Kidney (tissue), 13 donors: ENCODE measurements at regions not wholly inside any gene's neighbourhood (a gene's known extent, or its start where the extent isn't known, plus 50 kb on each side); places are given as distances from the start of the nearest gene placed in this dataset.
"Not testable (repeated sequence)": the region's sequence is repeated elsewhere in the genome, so short reads cannot be mapped to it uniquely, and the experiment has no call there.

Experiments
- DNase-seq, 5 donors: peaks; one replicate each; pipeline ENCODE4 v3.0.0-alpha.2; 2013 to 2020
- FAIRE-seq: peaks from 2 replicates; lab custom pipeline; 2012; peaks lifted over from hg19 to GRCh38; lab: Jason Lieb, UNC
- H3K27ac ChIP-seq, 2 donors: one replicate each; pipeline ENCODE4 v1.7.0; 2013; ENCODE audit warnings: low read depth in 2 of 2, low read length in 2 of 2, inconsistent platforms in 1 of 2
- H3K27me3 ChIP-seq: one replicate; pipeline ENCODE4 v1.7.1; 2013; ENCODE audit warnings: low read length, inconsistent platforms; ENCODE audit not compliant: control insufficient read depth, insufficient read depth
- H3K36me3 ChIP-seq, 3 donors: one replicate each; pipeline versions ENCODE4 v1.7.0 to v1.7.1; 2013; ENCODE audit warnings: low read length in 3 of 3, control low read depth in 1 of 3, inconsistent platforms in 1 of 3; ENCODE audit not compliant: insufficient read depth in 3 of 3, control insufficient read depth in 2 of 3
- H3K4me1 ChIP-seq, 3 donors: one replicate each; pipeline versions ENCODE4 v1.7.0 to v1.7.1; 2013; ENCODE audit warnings: low read length in 3 of 3, inconsistent platforms in 1 of 3, low read depth in 1 of 3; ENCODE audit not compliant: control insufficient read depth in 2 of 3, insufficient read depth in 2 of 3
- H3K4me3 ChIP-seq, 3 donors: one replicate each; pipeline versions ENCODE4 v1.7.0 to v1.8.1; 2013; ENCODE audit warnings: low read length in 3 of 3, control low read depth in 1 of 3, inconsistent platforms in 1 of 3
- H3K9ac ChIP-seq, 3 donors: one replicate each; pipeline versions ENCODE4 v1.7.0 to v1.7.1; 2013; ENCODE audit warnings: low read length in 3 of 3, control low read depth in 1 of 3, inconsistent platforms in 1 of 3
- H3K9me3 ChIP-seq, 3 donors: one replicate each; pipeline versions ENCODE4 v1.7.0 to v1.7.1; 2013; ENCODE audit warnings: low read length in 3 of 3, control low read depth in 1 of 3, inconsistent platforms in 1 of 3; ENCODE audit not compliant: control insufficient read depth in 2 of 3, insufficient read depth in 1 of 3
- intact Hi-C: fragments of 100-400 bp; cut with DNase I; formaldehyde crosslinking; loops from one replicate; pipeline ENCODE4 v1.11.1; 2022
- TF ChIP-seq, protein P1 (sequence below): IDR thresholded peaks from 3 replicates; pipeline ENCODE4 v1.5.1; 2012; ENCODE audit warnings: mild to moderate bottlenecking, moderate library complexity, borderline replicate concordance; ENCODE audit not compliant: insufficient read depth; ENCODE audit errors: extremely low read depth
- donor health status: control.
- donor health status: control.
- donor health status: control.
- donor health status: control.
- donor health status: control.
- donor health status: DM: yes; HTN: yes; CAD: no.
- donor health status: Normal renal cell carcinoma (clear cell type).

- DNase-seq: no peak
- H3K36me3 ChIP-seq: no peaks in the 10 kb centered on the region
- no peaks in the 10 kb centered on the region for H3K4me1 ChIP-seq
- intact Hi-C loops: no loop called here
- H3K4me3 ChIP-seq: no peak overlapping the region
- no peak overlapping the region for H3K9ac ChIP-seq
- no peak for FAIRE-seq
- no peak overlapping the region for H3K27ac ChIP-seq
- H3K27me3 ChIP-seq: no peaks in the 10 kb centered on the region
- TF ChIP-seq, protein P1, sequence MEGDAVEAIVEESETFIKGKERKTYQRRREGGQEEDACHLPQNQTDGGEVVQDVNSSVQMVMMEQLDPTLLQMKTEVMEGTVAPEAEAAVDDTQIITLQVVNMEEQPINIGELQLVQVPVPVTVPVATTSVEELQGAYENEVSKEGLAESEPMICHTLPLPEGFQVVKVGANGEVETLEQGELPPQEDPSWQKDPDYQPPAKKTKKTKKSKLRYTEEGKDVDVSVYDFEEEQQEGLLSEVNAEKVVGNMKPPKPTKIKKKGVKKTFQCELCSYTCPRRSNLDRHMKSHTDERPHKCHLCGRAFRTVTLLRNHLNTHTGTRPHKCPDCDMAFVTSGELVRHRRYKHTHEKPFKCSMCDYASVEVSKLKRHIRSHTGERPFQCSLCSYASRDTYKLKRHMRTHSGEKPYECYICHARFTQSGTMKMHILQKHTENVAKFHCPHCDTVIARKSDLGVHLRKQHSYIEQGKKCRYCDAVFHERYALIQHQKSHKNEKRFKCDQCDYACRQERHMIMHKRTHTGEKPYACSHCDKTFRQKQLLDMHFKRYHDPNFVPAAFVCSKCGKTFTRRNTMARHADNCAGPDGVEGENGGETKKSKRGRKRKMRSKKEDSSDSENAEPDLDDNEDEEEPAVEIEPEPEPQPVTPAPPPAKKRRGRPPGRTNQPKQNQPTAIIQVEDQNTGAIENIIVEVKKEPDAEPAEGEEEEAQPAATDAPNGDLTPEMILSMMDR: no peak
- H3K9me3 ChIP-seq: no peaks in the 10 kb centered on the region
Measured at GRCh38 chr13:107790397-107790796, 424.9 kb downstream of the LIG4 start.

- no peak for FAIRE-seq
- Histone ChIP-seq H3K9me3 (no peaks in the 10 kb centered on the region), H3K4me1 (no peaks in the 10 kb centered on the region), H3K4me3 (no peak overlapping the region), H3K9ac (no peak overlapping the region), H3K27ac (no peak overlapping the region), H3K27me3 (no peaks in the 10 kb centered on the region), H3K36me3 (no peaks in the 10 kb centered on the region)
- intact Hi-C loops: no loop called here
- TF ChIP-seq, protein P1: no peak
- no peak for DNase-seq
Measured at GRCh38 chr13:107788464-107789165, 426.7 kb downstream of the LIG4 start.

DNA sequence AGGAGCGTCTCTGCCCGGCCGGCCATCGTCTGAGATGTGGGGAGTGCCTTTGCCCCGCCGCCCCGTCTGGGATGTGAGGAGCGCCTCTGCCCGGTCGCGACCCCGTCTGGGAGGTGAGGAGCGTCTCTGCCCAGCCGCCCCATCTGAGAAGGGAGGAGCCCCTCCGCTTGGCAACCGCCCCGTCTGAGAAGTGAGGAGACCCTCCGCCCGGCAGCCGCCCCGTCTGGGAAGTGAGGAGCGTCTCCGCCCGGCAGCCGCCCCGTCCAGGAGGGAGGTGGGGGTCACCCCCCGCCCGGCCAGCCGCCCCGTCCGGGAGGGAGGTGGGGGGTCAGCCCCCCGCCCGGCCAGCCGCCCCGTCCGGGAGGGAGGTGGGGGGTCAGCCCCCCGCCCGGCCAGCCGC lies 432.7 kb downstream of the LIG4 start:
- H3K27me3 ChIP-seq, H3K9ac ChIP-seq, H3K4me1 ChIP-seq, intact Hi-C loops, H3K27ac ChIP-seq, FAIRE-seq, H3K4me3 ChIP-seq, H3K9me3 ChIP-seq, H3K36me3 ChIP-seq, DNase-seq: not testable (repeated sequence)

- TF ChIP-seq, protein P1: no peak
- intact Hi-C loops: no loop called here
- no peaks in the 10 kb centered on the region for H3K27me3 ChIP-seq
- H3K27ac ChIP-seq: no peak overlapping the region
- H3K9me3 ChIP-seq: peaks cover 0 to 3% (median 2%) of the 10 kb centered on the region in 3 donors
- H3K36me3 ChIP-seq: no peaks in the 10 kb centered on the region
- no peak for DNase-seq
- FAIRE-seq: no peak
- H3K9ac ChIP-seq: no peak overlapping the region
- H3K4me1 ChIP-seq: no peaks in the 10 kb centered on the region
- no peak overlapping the region for H3K4me3 ChIP-seq
Measured at GRCh38 chr13:107778094-107778493, 437.2 kb downstream of the LIG4 start.
